ENCODE measurements at regions not wholly inside any gene's neighbourhood (a gene's known extent, or its start where the extent isn't known, plus 50 kb on each side); places are given as distances from the start of the nearest gene placed in this dataset.

GRCh38 chrX:88883200-88883599 is 136.2 kb downstream of the CPXCR1 start:
- Histone ChIP-seq H3K27ac (ENCODE audit: low read depth in 2 of 2, low read length in 2 of 2) (no peak overlapping the region), H3K9ac (ENCODE audit: low read length in 3 of 3) (no peak overlapping the region)
- intact Hi-C loops (cut with DNase I): no loop called here

GRCh38 chrX:88886908-88887307 is 139.9 kb downstream of the CPXCR1 start:
- Histone ChIP-seq H3K9ac (ENCODE audit: low read length in 3 of 3) (no peak overlapping the region), H3K4me3 (ENCODE audit: low read length in 3 of 3) (no peak overlapping the region), H3K27ac (ENCODE audit: low read depth in 2 of 2, low read length in 2 of 2) (no peak overlapping the region), H3K27me3 (ENCODE audit: control insufficient read depth, insufficient read depth, low read length) (no peaks in the 10 kb centered on the region), H3K9me3 (ENCODE audit: control insufficient read depth in 2 of 3, insufficient read depth in 1 of 3, low read length in 3 of 3) (no peaks in the 10 kb centered on the region), H3K36me3 (ENCODE audit: control insufficient read depth in 2 of 3, insufficient read depth in 3 of 3, low read length in 3 of 3) (no peaks in the 10 kb centered on the region), H3K4me1 (ENCODE audit: control insufficient read depth in 2 of 3, insufficient read depth in 2 of 3, low read depth in 1 of 3, low read length in 3 of 3) (no peaks in the 10 kb centered on the region)
- TF ChIP-seq CTCF (IDR thresholded peaks at IDR 0.05; ENCODE audit: borderline replicate concordance, extremely low read depth, insufficient read depth): no peak
- intact Hi-C loops (cut with DNase I): no loop called here
- DNase-seq (no peak), FAIRE-seq (no peak)

More at GRCh38 chrX:88883200-88883599, 136.2 kb downstream of the CPXCR1 start:
- Histone ChIP-seq H3K27me3 (ENCODE audit: control insufficient read depth, insufficient read depth, low read length) (no peaks in the 10 kb centered on the region), H3K4me1 (ENCODE audit: control insufficient read depth in 2 of 3, insufficient read depth in 2 of 3, low read depth in 1 of 3, low read length in 3 of 3) (no peaks in the 10 kb centered on the region), H3K36me3 (ENCODE audit: control insufficient read depth in 2 of 3, insufficient read depth in 3 of 3, low read length in 3 of 3) (no peaks in the 10 kb centered on the region), H3K9me3 (ENCODE audit: control insufficient read depth in 2 of 3, insufficient read depth in 1 of 3, low read length in 3 of 3) (no peaks in the 10 kb centered on the region), H3K4me3 (ENCODE audit: low read length in 3 of 3) (no peak overlapping the region)
- no peak for DNase-seq
- TF ChIP-seq CTCF (IDR thresholded peaks at IDR 0.05; ENCODE audit: borderline replicate concordance, extremely low read depth, insufficient read depth): no peak
- FAIRE-seq: no peak

GRCh38 chrX:88903989-88904718 is 157.1 kb downstream of the CPXCR1 start:
- intact Hi-C loops (cut with DNase I): no loop called here
- TF ChIP-seq CTCF (IDR thresholded peaks at IDR 0.05; ENCODE audit: borderline replicate concordance, extremely low read depth, insufficient read depth): no peak
- Histone ChIP-seq H3K4me1 (ENCODE audit: control insufficient read depth in 2 of 3, insufficient read depth in 2 of 3, low read depth in 1 of 3, low read length in 3 of 3) (no peaks in the 10 kb centered on the region), H3K4me3 (ENCODE audit: low read length in 3 of 3) (no peak overlapping the region), H3K9me3 (ENCODE audit: control insufficient read depth in 2 of 3, insufficient read depth in 1 of 3, low read length in 3 of 3) (no peaks in the 10 kb centered on the region), H3K9ac (ENCODE audit: low read length in 3 of 3) (no peak overlapping the region), H3K36me3 (ENCODE audit: control insufficient read depth in 2 of 3, insufficient read depth in 3 of 3, low read length in 3 of 3) (no peaks in the 10 kb centered on the region), H3K27me3 (ENCODE audit: control insufficient read depth, insufficient read depth, low read length) (no peaks in the 10 kb centered on the region), H3K27ac (ENCODE audit: low read depth in 2 of 2, low read length in 2 of 2) (no peak overlapping the region)
- FAIRE-seq (no peak), DNase-seq (peak in 1 of 5 donors; percentile 21)

- Histone ChIP-seq H3K9me3 (ENCODE audit: control insufficient read depth in 2 of 3, insufficient read depth in 1 of 3, low read length in 3 of 3) (no peaks in the 10 kb centered on the region), H3K27me3 (ENCODE audit: control insufficient read depth, insufficient read depth, low read length) (no peaks in the 10 kb centered on the region), H3K4me1 (ENCODE audit: control insufficient read depth in 2 of 3, insufficient read depth in 2 of 3, low read depth in 1 of 3, low read length in 3 of 3) (no peaks in the 10 kb centered on the region), H3K9ac (ENCODE audit: low read length in 3 of 3) (no peak overlapping the region), H3K4me3 (ENCODE audit: low read length in 3 of 3) (no peak overlapping the region), H3K27ac (ENCODE audit: low read depth in 2 of 2, low read length in 2 of 2) (no peak overlapping the region), H3K36me3 (ENCODE audit: control insufficient read depth in 2 of 3, insufficient read depth in 3 of 3, low read length in 3 of 3) (no peaks in the 10 kb centered on the region)
- DNase-seq (no peak), FAIRE-seq (no peak)
- intact Hi-C loops (cut with DNase I): no loop called here
- no peak for TF ChIP-seq CTCF (IDR thresholded peaks at IDR 0.05; ENCODE audit: borderline replicate concordance, extremely low read depth, insufficient read depth)
Measured at GRCh38 chrX:88908056-88908455, 161.0 kb downstream of the CPXCR1 start.

All from kidney (tissue), 13 donors.